CD14-positive monocyte (primary cell): ENCODE measurements at regions not wholly inside any gene's neighbourhood (a gene's known extent, or its start where the extent isn't known, plus 50 kb on each side); places are given as distances from the start of the nearest gene placed in this dataset.

Experiments used
- DNase-seq, 3 donors: peaks; one replicate each; pipeline ENCODE4 v3.0.0-alpha.2; 2011 to 2022
- H2AFZ ChIP-seq: 2 replicates; pipeline ENCODE4 v1.6.0; 2012; ENCODE audit warnings: mild to moderate bottlenecking, low read depth, low read length, inconsistent platforms; ENCODE audit not compliant: insufficient read depth, poor library complexity, severe bottlenecking
- H3K27ac ChIP-seq, 2 donors: 1 replicate in 1 of 2; 2 replicates in 1 of 2; pipeline ENCODE4 v1.5.1; 2012 to 2013; ENCODE audit warnings: low read length in 2 of 2, control low read depth in 1 of 2, inconsistent platforms in 1 of 2, low read depth in 1 of 2, mild to moderate bottlenecking in 1 of 2
- H3K27me3 ChIP-seq, 2 donors: one replicate each; pipeline versions ENCODE4 v1.6.0 to v1.6.1; 2011 to 2013; ENCODE audit warnings: low read length in 2 of 2; ENCODE audit not compliant: control insufficient read depth in 2 of 2, insufficient read depth in 2 of 2
- H3K36me3 ChIP-seq, 2 donors: replicated peaks in 1 of 2; 1 replicate in 1 of 2; 2 replicates in 1 of 2; pipeline versions ENCODE4 v1.5.1 to v1.6.1; 2012 to 2013; ENCODE audit warnings: low read length in 2 of 2, control low read depth in 1 of 2, inconsistent platforms in 1 of 2, mild to moderate bottlenecking in 1 of 2; ENCODE audit not compliant: insufficient read depth in 2 of 2, control insufficient read depth in 1 of 2
- H3K4me1 ChIP-seq, 2 donors: 1 replicate in 1 of 2; 2 replicates in 1 of 2; pipeline versions ENCODE4 v1.5.1 to v1.6.1; 2012 to 2013; ENCODE audit warnings: low read length in 2 of 2, control low read depth in 1 of 2, inconsistent platforms in 1 of 2, mild to moderate bottlenecking in 1 of 2, moderate library complexity in 1 of 2; ENCODE audit not compliant: insufficient read depth in 2 of 2, control insufficient read depth in 1 of 2
- H3K4me2 ChIP-seq: replicated peaks from 2 replicates; pipeline ENCODE3; 2012; ENCODE audit warnings: low read length, moderate library complexity, mild to moderate bottlenecking; ENCODE audit not compliant: poor library complexity, severe bottlenecking; ENCODE audit errors: extremely low read depth
- H3K4me3 ChIP-seq, 3 experiments: fragments of 200-600 bp in 1 of 3; sonication (generic) in 1 of 3; replicated peaks in 1 of 3; 1 replicate in 2 of 3; 2 replicates in 1 of 3; pipeline ENCODE4 v1.5.1; 2011 to 2013; ENCODE audit warnings: low read length in 3 of 3, mild to moderate bottlenecking in 3 of 3, control low read depth in 2 of 3, low read depth in 2 of 3, inconsistent platforms in 1 of 3, moderate library complexity in 1 of 3
- H3K79me2 ChIP-seq: 2 replicates; pipeline ENCODE4 v1.6.0; 2012; ENCODE audit warnings: mild to moderate bottlenecking, control low read depth, inconsistent platforms, low read length, moderate library complexity; ENCODE audit not compliant: insufficient read depth
- H3K9ac ChIP-seq: 2 replicates; pipeline ENCODE4 v1.6.0; 2017; ENCODE audit warnings: low read length, mild to moderate bottlenecking; ENCODE audit not compliant: insufficient read depth, poor library complexity, severe bottlenecking
- H3K9me3 ChIP-seq, 2 donors: replicated peaks in 1 of 2; 1 replicate in 1 of 2; 2 replicates in 1 of 2; pipeline versions ENCODE4 v1.5.1 to v1.6.1; 2012 to 2013; ENCODE audit warnings: low read length in 2 of 2, control low read depth in 1 of 2; ENCODE audit not compliant: control insufficient read depth in 1 of 2, insufficient read depth in 1 of 2
- H4K20me1 ChIP-seq: 2 replicates; pipeline ENCODE4 v1.6.0; 2012; ENCODE audit warnings: mild to moderate bottlenecking, low read length, control low read depth, moderate library complexity; ENCODE audit not compliant: insufficient read depth
- H3K27ac Mint-ChIP-seq, 7 donors: one replicate each; pipeline ENCODE4 v1.8.0; 2020; ENCODE audit warnings: mild to moderate bottlenecking in 7 of 7, mixed read lengths in 7 of 7, moderate library complexity in 6 of 7, inconsistent platforms in 2 of 7
- H3K27me3 Mint-ChIP-seq, 3 donors: one replicate each; pipeline ENCODE4 v1.8.0; 2021 to 2022; ENCODE audit warnings: low read depth in 3 of 3, mild to moderate bottlenecking in 3 of 3, mixed read lengths in 3 of 3, moderate library complexity in 3 of 3, inconsistent platforms in 1 of 3
- H3K36me3 Mint-ChIP-seq, 2 donors: one replicate each; pipeline ENCODE4 v1.8.0; 2020; ENCODE audit warnings: mixed read lengths in 2 of 2, inconsistent platforms in 1 of 2, mild to moderate bottlenecking in 1 of 2
- H3K4me1 Mint-ChIP-seq: one replicate; pipeline ENCODE4 v1.8.0; 2020; ENCODE audit warnings: mild to moderate bottlenecking, mixed read lengths
- H3K4me3 Mint-ChIP-seq, 2 donors: one replicate each; pipeline ENCODE4 v1.8.0; 2020; ENCODE audit warnings: mild to moderate bottlenecking in 2 of 2, mixed read lengths in 2 of 2, moderate library complexity in 1 of 2
- H3K9me3 Mint-ChIP-seq, 7 donors: one replicate each; pipeline ENCODE4 v1.8.0; 2020 to 2022; ENCODE audit warnings: mixed read lengths in 7 of 7, mild to moderate bottlenecking in 6 of 7, moderate library complexity in 6 of 7, inconsistent platforms in 2 of 7
- WGBS: methylation state at CpG from one replicate; pipeline ENCODE4 v1.1.5; 2013; ENCODE audit warnings: missing lambda C conversion rate; ENCODE audit not compliant: insufficient coverage; 5-methylcytosine and 5-hydroxymethylcytosine counted together
- intact Hi-C, 2 donors: fragments of 100-400 bp; cut with micrococcal nuclease; formaldehyde crosslinking; loops; one replicate each; pipeline versions ENCODE4 v1.15.0 to v1.15.1; 2023
- TF ChIP-seq, protein P1 (sequence below): fragments of 200-600 bp; IDR thresholded peaks from one replicate; pipeline ENCODE4 v1.8.0; 2022; ENCODE audit warnings: antibody characterized with exemption, mild to moderate bottlenecking

GRCh38 chr6:102619585-102619984, 1226.1 kb downstream of the GRIK2 start:
- WGBS, result no CpG with 5 or more reads among the region's 2 CpGs

GRCh38 chr6:102582569-102582968, 1189.1 kb downstream of the GRIK2 start:
- Histone ChIP-seq H3K27ac (no peak overlapping the region), H3K27me3 (no peaks in the 10 kb centered on the region), H3K79me2 (no peaks in the 10 kb centered on the region), H3K9me3 (peaks cover 0 to 16% of the 10 kb centered on the region in 2 donors), H3K4me3 (no peak overlapping the region), H2AFZ (no peak overlapping the region), H3K4me2 (no peak overlapping the region), H3K9ac (no peak overlapping the region), H3K4me1 (no peaks in the 10 kb centered on the region), H3K36me3 (no peaks in the 10 kb centered on the region), H4K20me1 (no peaks in the 10 kb centered on the region)
- Mint-ChIP-seq H3K27ac (no peak overlapping the region), H3K27me3 (no peaks in the 10 kb centered on the region), H3K4me3 (no peak overlapping the region), H3K36me3 (no peaks in the 10 kb centered on the region), H3K4me1 (no peaks in the 10 kb centered on the region), H3K9me3 (peaks cover 1 to 10% (median 5%) of the 10 kb centered on the region in 7 donors)
- TF ChIP-seq, protein P1, sequence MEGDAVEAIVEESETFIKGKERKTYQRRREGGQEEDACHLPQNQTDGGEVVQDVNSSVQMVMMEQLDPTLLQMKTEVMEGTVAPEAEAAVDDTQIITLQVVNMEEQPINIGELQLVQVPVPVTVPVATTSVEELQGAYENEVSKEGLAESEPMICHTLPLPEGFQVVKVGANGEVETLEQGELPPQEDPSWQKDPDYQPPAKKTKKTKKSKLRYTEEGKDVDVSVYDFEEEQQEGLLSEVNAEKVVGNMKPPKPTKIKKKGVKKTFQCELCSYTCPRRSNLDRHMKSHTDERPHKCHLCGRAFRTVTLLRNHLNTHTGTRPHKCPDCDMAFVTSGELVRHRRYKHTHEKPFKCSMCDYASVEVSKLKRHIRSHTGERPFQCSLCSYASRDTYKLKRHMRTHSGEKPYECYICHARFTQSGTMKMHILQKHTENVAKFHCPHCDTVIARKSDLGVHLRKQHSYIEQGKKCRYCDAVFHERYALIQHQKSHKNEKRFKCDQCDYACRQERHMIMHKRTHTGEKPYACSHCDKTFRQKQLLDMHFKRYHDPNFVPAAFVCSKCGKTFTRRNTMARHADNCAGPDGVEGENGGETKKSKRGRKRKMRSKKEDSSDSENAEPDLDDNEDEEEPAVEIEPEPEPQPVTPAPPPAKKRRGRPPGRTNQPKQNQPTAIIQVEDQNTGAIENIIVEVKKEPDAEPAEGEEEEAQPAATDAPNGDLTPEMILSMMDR, result no peak
- DNase-seq, result no peak
- WGBS, result 92% methylated on average over 5 of the region's 5 CpGs
- intact Hi-C loops, result no loop called here

More at GRCh38 chr6:102619585-102619984, 1226.1 kb downstream of the GRIK2 start:
- H3K4me1 ChIP-seq, result no peaks in the 10 kb centered on the region
- no peak overlapping the region for H3K9ac ChIP-seq
- H3K4me2 ChIP-seq, result no peak overlapping the region
- no peak overlapping the region for H3K4me3 Mint-ChIP-seq
- no peaks in the 10 kb centered on the region for H3K27me3 ChIP-seq
- H3K27me3 Mint-ChIP-seq, result no peaks in the 10 kb centered on the region
- H3K9me3 ChIP-seq, result no peaks in the 10 kb centered on the region
- H4K20me1 ChIP-seq, result no peaks in the 10 kb centered on the region
- H2AFZ ChIP-seq, result no peak overlapping the region
- no peak overlapping the region for H3K27ac Mint-ChIP-seq
- no peak overlapping the region for H3K27ac ChIP-seq
- no peak for DNase-seq
- no peaks in the 10 kb centered on the region for H3K36me3 Mint-ChIP-seq
- intact Hi-C loops, result no loop called here
- no peaks in the 10 kb centered on the region for H3K4me1 Mint-ChIP-seq
- H3K4me3 ChIP-seq, result no peak overlapping the region
- H3K79me2 ChIP-seq, result no peaks in the 10 kb centered on the region
- TF ChIP-seq, protein P1, result no peak
- peaks cover 0 to 2% (median 0%) of the 10 kb centered on the region in 7 donors for H3K9me3 Mint-ChIP-seq
- H3K36me3 ChIP-seq, result no peaks in the 10 kb centered on the region
